Body of pancreas (tissue), 4 donors: ENCODE measurements at regions not wholly inside any gene's neighbourhood (a gene's known extent, or its start where the extent isn't known, plus 50 kb on each side); places are given as distances from the start of the nearest gene placed in this dataset.

Source experiments
- ATAC-seq: fragments of 150-250 bp; one replicate; pipeline ENCODE4 v1.9.1; 2016
- DNase-seq, 4 donors: peaks; one replicate each; pipeline ENCODE4 v3.0.0-alpha.2; 2019
- H3K27ac ChIP-seq, 4 donors: fragments of 200-600 bp; sonication (generic); 1 replicate in 3 of 4; 2 replicates in 1 of 4; pipeline versions ENCODE4 v1.5.1 to v1.6.1; 2016 to 2019; ENCODE audit warnings: mild to moderate bottlenecking in 1 of 4, mixed read lengths in 1 of 4, moderate library complexity in 1 of 4
- H3K27me3 ChIP-seq, 2 donors: fragments of 200-600 bp; sonication (generic); one replicate each; pipeline ENCODE4 v1.6.0; 2016; ENCODE audit warnings: mild to moderate bottlenecking in 1 of 2
- H3K36me3 ChIP-seq, 2 donors: fragments of 200-600 bp; sonication (generic); replicated peaks in 1 of 2; 2 replicates each; pipeline ENCODE4 v1.5.1; 2016; ENCODE audit warnings: low read depth in 2 of 2; ENCODE audit not compliant: insufficient read depth in 1 of 2
- H3K4me1 ChIP-seq: fragments of 200-600 bp; sonication (generic); one replicate; pipeline ENCODE4 v1.6.0; 2016
- H3K4me3 ChIP-seq, 2 donors: fragments of 200-600 bp; sonication (generic); 1 replicate in 1 of 2; 2 replicates in 1 of 2; pipeline ENCODE4 v1.5.1; 2016 to 2019
- H3K9me3 ChIP-seq, 3 donors: fragments of 200-600 bp; sonication (generic); 1 replicate in 2 of 3; 2 replicates in 1 of 3; pipeline ENCODE4 v1.5.1; 2016
- CTCF ChIP-seq, 7 experiments: fragments of 450-650 bp in 4 of 7; fragments of 200-600 bp in 3 of 7; sonication (generic) in 3 of 7; IDR thresholded peaks; one replicate each; pipeline ENCODE4 v1.5.1; 2016 to 2019; ENCODE audit warnings: antibody characterized with exemption in 7 of 7
- POLR2A ChIP-seq, 3 donors: fragments of 450-650 bp; IDR thresholded peaks; one replicate each; pipeline ENCODE4 v1.6.1; 2016; ENCODE audit warnings: antibody characterized with exemption in 3 of 3, mild to moderate bottlenecking in 2 of 3
- WGBS, 2 donors: methylation state at CpG; one replicate each; pipeline ENCODE4 v1.1.5; 2017; 5-methylcytosine and 5-hydroxymethylcytosine counted together
- intact Hi-C: fragments of 100-400 bp; cut with DNase I; formaldehyde crosslinking; loops from one replicate; pipeline ENCODE4 v1.15.1; 2023

- ATAC-seq (no peak), DNase-seq (no peak)
- TF ChIP-seq POLR2A (IDR thresholded peaks at IDR 0.05) (no peak), CTCF (IDR thresholded peaks at IDR 0.05) (no peak)
- no peak overlapping the region for H3K4me3 ChIP-seq
- no peaks in the 10 kb centered on the region for H3K36me3 ChIP-seq
- intact Hi-C loops, result no loop called here
- no peaks in the 10 kb centered on the region for H3K9me3 ChIP-seq
- H3K4me1 ChIP-seq, result no peaks in the 10 kb centered on the region
- WGBS, 2 donors, result 79 to 84% methylated on average over 6 to 10 of the region's 10 CpGs
- H3K27ac ChIP-seq, result no peak overlapping the region
- no peaks in the 10 kb centered on the region for H3K27me3 ChIP-seq
These were observed 528.1 kb downstream of the CDH26 start for GRCh38 chr20:60486315-60486714.

GRCh38 chr20:60486937-60487336 lies 528.7 kb downstream of the CDH26 start:
- Histone ChIP-seq H3K9me3 (no peaks in the 10 kb centered on the region), H3K27ac (no peak overlapping the region), H3K4me1 (no peaks in the 10 kb centered on the region), H3K4me3 (no peak overlapping the region), H3K27me3 (no peaks in the 10 kb centered on the region), H3K36me3 (no peaks in the 10 kb centered on the region)
- ATAC-seq (no peak), DNase-seq (no peak)
- no peak for TF ChIP-seq CTCF (IDR thresholded peaks at IDR 0.05)
- no peak for TF ChIP-seq POLR2A (IDR thresholded peaks at IDR 0.05)
- intact Hi-C loops, result no loop called here
- 84 to 88% methylated on average over 8 of the region's 8 CpGs for WGBS, 2 donors

GRCh38 chr20:60490217-60491050 lies 532.2 kb downstream of the CDH26 start:
- 55 to 61% methylated on average over 6 to 8 of the region's 8 CpGs for WGBS, 2 donors
- no peaks in the 10 kb centered on the region for H3K4me1 ChIP-seq
- TF ChIP-seq CTCF (IDR thresholded peaks at IDR 0.05), result no peak
- no peak for TF ChIP-seq POLR2A (IDR thresholded peaks at IDR 0.05)
- intact Hi-C loops, result no loop called here
- H3K36me3 ChIP-seq, result no peaks in the 10 kb centered on the region
- no peaks in the 10 kb centered on the region for H3K9me3 ChIP-seq
- no peaks in the 10 kb centered on the region for H3K27me3 ChIP-seq
- DNase-seq (no peak), ATAC-seq (no peak)
- no peak overlapping the region for H3K27ac ChIP-seq
- no peak overlapping the region for H3K4me3 ChIP-seq

- Histone ChIP-seq H3K27me3 (no peaks in the 10 kb centered on the region), H3K4me1 (no peaks in the 10 kb centered on the region), H3K9me3 (no peaks in the 10 kb centered on the region), H3K27ac (no peak overlapping the region), H3K36me3 (no peaks in the 10 kb centered on the region), H3K4me3 (no peak overlapping the region)
- no peak for ATAC-seq
- no peak for TF ChIP-seq CTCF (IDR thresholded peaks at IDR 0.05)
- intact Hi-C loops, result no loop called here
- DNase-seq, result no peak
- 50 to 53% methylated on average over 5 of the region's 5 CpGs for WGBS, 2 donors
These were observed 532.9 kb downstream of the CDH26 start for GRCh38 chr20:60491051-60491581.

- Histone ChIP-seq H3K36me3 (no peaks in the 10 kb centered on the region), H3K9me3 (no peaks in the 10 kb centered on the region), H3K27me3 (no peaks in the 10 kb centered on the region), H3K4me3 (no peak overlapping the region), H3K4me1 (no peaks in the 10 kb centered on the region), H3K27ac (no peak overlapping the region)
- TF ChIP-seq CTCF (IDR thresholded peaks at IDR 0.05), result no peak
- TF ChIP-seq POLR2A (IDR thresholded peaks at IDR 0.05), result no peak
- no peak for DNase-seq
- no peak for ATAC-seq
- intact Hi-C loops, result no loop called here
- WGBS, 2 donors, result 74 to 78% methylated on average over 3 of the region's 3 CpGs
These were observed 536.3 kb downstream of the CDH26 start for GRCh38 chr20:60494476-60494875.
